Loucy (cell line): ENCODE measurements at regions not wholly inside any gene's neighbourhood (a gene's known extent, or its start where the extent isn't known, plus 50 kb on each side); places are given as distances from the start of the nearest gene placed in this dataset.

Source experiments
- H2AFZ ChIP-seq: fragments of 200-600 bp; sonication (generic); 2 replicates; pipeline ENCODE4 v1.6.0; 2016; ENCODE audit warnings: antibody characterized with exemption, mild to moderate bottlenecking, low read length, moderate library complexity
- H3F3A ChIP-seq: fragments of 200-600 bp; 2 replicates; pipeline ENCODE4 v1.6.0; 2016; ENCODE audit warnings: antibody characterized with exemption, low read depth, mild to moderate bottlenecking
- H3K27me3 ChIP-seq: fragments of 200-600 bp; sonication (generic); 2 replicates; pipeline ENCODE4 v1.6.1; 2014; ENCODE audit warnings: low read length, mild to moderate bottlenecking; ENCODE audit not compliant: insufficient read depth, poor library complexity, severe bottlenecking
- H3K36me3 ChIP-seq: fragments of 200-600 bp; sonication (generic); 2 replicates; pipeline ENCODE4 v1.6.1; 2016; ENCODE audit warnings: low read length; ENCODE audit not compliant: insufficient read depth
- H3K4me1 ChIP-seq: fragments of 200-600 bp; sonication (generic); 2 replicates; pipeline ENCODE4 v1.5.1; 2014; ENCODE audit warnings: low read length, mild to moderate bottlenecking; ENCODE audit not compliant: insufficient read depth, poor library complexity, severe bottlenecking
- H3K4me2 ChIP-seq: fragments of 200-600 bp; sonication (generic); 2 replicates; pipeline ENCODE4 v1.6.0; 2014; ENCODE audit warnings: antibody characterized with exemption, low read length, low read depth, mild to moderate bottlenecking; ENCODE audit not compliant: poor library complexity, severe bottlenecking
- H3K4me3 ChIP-seq: fragments of 200-600 bp; sonication (generic); 2 replicates; pipeline ENCODE4 v1.5.1; 2014; ENCODE audit warnings: low read length, mild to moderate bottlenecking, mixed read lengths; ENCODE audit not compliant: poor library complexity, severe bottlenecking
- H3K79me2 ChIP-seq: fragments of 200-600 bp; sonication (generic); 2 replicates; pipeline ENCODE4 v1.6.1; 2014; ENCODE audit warnings: low read length; ENCODE audit not compliant: insufficient read depth
- H3K9ac ChIP-seq: fragments of 200-600 bp; sonication (generic); 2 replicates; pipeline ENCODE4 v1.6.0; 2014; ENCODE audit warnings: mild to moderate bottlenecking, low read depth, low read length, moderate library complexity; ENCODE audit not compliant: poor library complexity, severe bottlenecking
- H3K9me2 ChIP-seq: fragments of 200-600 bp; sonication (generic); replicated peaks from 2 replicates; pipeline ENCODE4 v1.6.1; 2016; ENCODE audit warnings: low read depth, low read length, mixed read lengths
- H3K9me3 ChIP-seq: fragments of 200-600 bp; sonication (generic); 2 replicates; pipeline ENCODE4 v1.6.1; 2014; ENCODE audit warnings: mild to moderate bottlenecking, antibody characterized with exemption, low read length, low read depth; ENCODE audit not compliant: insufficient read depth
- H4K20me1 ChIP-seq: fragments of 200-600 bp; sonication (generic); 2 replicates; pipeline ENCODE4 v1.6.0; 2014; ENCODE audit warnings: antibody characterized with exemption, low read length, mild to moderate bottlenecking; ENCODE audit not compliant: insufficient read depth, poor library complexity, severe bottlenecking
- EZH2phosphoT487 ChIP-seq: fragments of 200-600 bp; IDR thresholded peaks from 2 replicates; pipeline ENCODE4 v1.6.1; 2018; ENCODE audit warnings: antibody characterized with exemption, mild to moderate bottlenecking, moderate library complexity, borderline replicate concordance
- TF ChIP-seq, protein P1 (sequence below): fragments of 200-600 bp; sonication (generic); conservative IDR thresholded peaks from 2 replicates; pipeline ENCODE4 v1.5.1; 2014; ENCODE audit warnings: mild to moderate bottlenecking, antibody characterized with exemption, low read length

- TF ChIP-seq EZH2phosphoT487, result no peak
- TF ChIP-seq, protein P1, sequence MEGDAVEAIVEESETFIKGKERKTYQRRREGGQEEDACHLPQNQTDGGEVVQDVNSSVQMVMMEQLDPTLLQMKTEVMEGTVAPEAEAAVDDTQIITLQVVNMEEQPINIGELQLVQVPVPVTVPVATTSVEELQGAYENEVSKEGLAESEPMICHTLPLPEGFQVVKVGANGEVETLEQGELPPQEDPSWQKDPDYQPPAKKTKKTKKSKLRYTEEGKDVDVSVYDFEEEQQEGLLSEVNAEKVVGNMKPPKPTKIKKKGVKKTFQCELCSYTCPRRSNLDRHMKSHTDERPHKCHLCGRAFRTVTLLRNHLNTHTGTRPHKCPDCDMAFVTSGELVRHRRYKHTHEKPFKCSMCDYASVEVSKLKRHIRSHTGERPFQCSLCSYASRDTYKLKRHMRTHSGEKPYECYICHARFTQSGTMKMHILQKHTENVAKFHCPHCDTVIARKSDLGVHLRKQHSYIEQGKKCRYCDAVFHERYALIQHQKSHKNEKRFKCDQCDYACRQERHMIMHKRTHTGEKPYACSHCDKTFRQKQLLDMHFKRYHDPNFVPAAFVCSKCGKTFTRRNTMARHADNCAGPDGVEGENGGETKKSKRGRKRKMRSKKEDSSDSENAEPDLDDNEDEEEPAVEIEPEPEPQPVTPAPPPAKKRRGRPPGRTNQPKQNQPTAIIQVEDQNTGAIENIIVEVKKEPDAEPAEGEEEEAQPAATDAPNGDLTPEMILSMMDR, result no peak
- no peak overlapping the region for H3K9ac ChIP-seq
- no peaks in the 10 kb centered on the region for H4K20me1 ChIP-seq
These were observed 1332.5 kb upstream of the CDH9 start for GRCh38 chr5:28370896-28371295.

GRCh38 chr5:28369418-28369817, 1331.0 kb upstream of the CDH9 start:
- no peaks in the 10 kb centered on the region for H3K27me3 ChIP-seq
- no peak overlapping the region for H3K9ac ChIP-seq
- TF ChIP-seq EZH2phosphoT487, result no peak
- TF ChIP-seq, protein P1, result no peak
- H2AFZ ChIP-seq, result no peak overlapping the region
- H3K36me3 ChIP-seq, result no peaks in the 10 kb centered on the region
- H4K20me1 ChIP-seq, result no peaks in the 10 kb centered on the region
- H3K9me3 ChIP-seq, result no peaks in the 10 kb centered on the region
- H3F3A ChIP-seq, result no peaks in the 10 kb centered on the region
- H3K9me2 ChIP-seq, result no peaks in the 10 kb centered on the region
- no peaks in the 10 kb centered on the region for H3K4me1 ChIP-seq
- H3K4me3 ChIP-seq, result no peak overlapping the region
- no peaks in the 10 kb centered on the region for H3K79me2 ChIP-seq
- no peak overlapping the region for H3K4me2 ChIP-seq

More at GRCh38 chr5:28370896-28371295, 1332.5 kb upstream of the CDH9 start:
- no peak overlapping the region for H3K4me3 ChIP-seq
- H3K9me3 ChIP-seq, result no peaks in the 10 kb centered on the region
- no peaks in the 10 kb centered on the region for H3K79me2 ChIP-seq
- H3K4me2 ChIP-seq, result no peak overlapping the region
- H3K36me3 ChIP-seq, result no peaks in the 10 kb centered on the region
- no peak overlapping the region for H2AFZ ChIP-seq
- H3K4me1 ChIP-seq, result no peaks in the 10 kb centered on the region
- H3K27me3 ChIP-seq, result no peaks in the 10 kb centered on the region
- no peaks in the 10 kb centered on the region for H3K9me2 ChIP-seq
- no peaks in the 10 kb centered on the region for H3F3A ChIP-seq

DNA sequence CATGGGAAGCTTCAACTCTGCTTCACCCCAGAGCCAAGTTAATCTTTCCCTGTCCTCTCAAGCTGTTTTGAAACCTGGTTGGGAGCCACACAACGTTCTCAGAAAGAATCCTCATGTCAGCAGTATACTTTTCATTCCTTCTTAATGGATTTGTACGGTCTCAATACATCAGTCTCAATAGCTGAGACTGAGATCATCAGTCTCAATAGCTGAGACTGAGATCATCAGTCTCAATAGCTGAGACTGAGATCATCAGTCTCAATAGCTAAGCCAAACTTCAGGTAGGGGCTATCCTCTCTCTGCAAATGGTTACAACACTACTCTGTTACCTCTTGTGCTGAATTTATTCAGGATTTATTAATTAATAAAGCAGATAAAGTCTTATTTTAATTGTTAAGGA, 1317.4 kb upstream of the CDH9 start:
- H3K79me2 ChIP-seq, result no peaks in the 10 kb centered on the region
- no peak overlapping the region for H3K4me2 ChIP-seq
- no peak overlapping the region for H2AFZ ChIP-seq
- no peaks in the 10 kb centered on the region for H3K9me3 ChIP-seq
- H3K27me3 ChIP-seq, result no peaks in the 10 kb centered on the region
- no peak overlapping the region for H3K9ac ChIP-seq
- no peaks in the 10 kb centered on the region for H4K20me1 ChIP-seq
- no peaks in the 10 kb centered on the region for H3K9me2 ChIP-seq
- no peak overlapping the region for H3K4me3 ChIP-seq
- TF ChIP-seq, protein P1, result no peak
- TF ChIP-seq EZH2phosphoT487, result no peak
- no peaks in the 10 kb centered on the region for H3K4me1 ChIP-seq
- H3F3A ChIP-seq, result no peaks in the 10 kb centered on the region
- no peaks in the 10 kb centered on the region for H3K36me3 ChIP-seq
